Head of caudate nucleus (tissue), 42 donors: ENCODE measurements at regions not wholly inside any gene's neighbourhood (a gene's known extent, or its start where the extent isn't known, plus 50 kb on each side); places are given as distances from the start of the nearest gene placed in this dataset.
"Not testable (repeated sequence)": the region's sequence is repeated elsewhere in the genome, so short reads cannot be mapped to it uniquely, and the experiment has no call there.

Source experiments
- DNase-seq, 42 donors: peaks; one replicate each; pipeline versions ENCODE4 v3.0.0 to v3.0.0-alpha.2; 2020 to 2021; ENCODE audit warnings: mixed read lengths in 7 of 42
- intact Hi-C: fragments of 100-400 bp; cut with DNase I; formaldehyde crosslinking; loops from one replicate; pipeline ENCODE4 v1.15.0; 2022

- intact Hi-C loops: no loop called here
- peak in 1 of 42 donors; percentile 23 for DNase-seq
These were observed 51.3 kb upstream of the BOD1 start for GRCh38 chr5:173667702-173668101.

DNA sequence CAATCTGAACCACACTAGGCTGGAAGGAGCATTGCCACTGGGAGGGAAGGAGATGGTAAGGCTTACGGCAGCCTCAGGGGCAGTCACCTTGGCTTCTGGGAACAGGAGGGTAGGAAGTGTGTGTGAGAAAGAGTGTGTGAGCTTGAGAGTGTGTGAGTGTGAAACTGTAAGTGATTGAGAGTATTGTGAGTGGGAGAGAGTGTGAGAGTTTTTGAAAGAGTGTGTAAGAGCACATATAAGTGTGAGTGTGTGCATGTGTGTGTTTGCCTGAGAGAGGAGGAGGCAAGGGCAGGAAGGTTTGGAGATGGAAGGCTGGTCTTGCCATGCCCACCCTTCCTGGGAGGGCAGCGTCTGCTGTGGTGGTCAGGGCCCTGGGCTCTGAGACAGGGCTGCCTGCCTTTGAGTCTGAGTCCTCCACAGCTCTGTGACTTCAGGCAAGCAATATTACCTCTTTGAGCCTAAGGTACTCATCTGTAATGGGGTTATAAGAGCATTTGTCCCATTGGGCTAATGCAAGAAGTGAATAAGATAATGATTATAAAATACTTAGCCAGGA is 51.9 kb upstream of the BOD1 start:
- intact Hi-C loops: no loop called here
- peak in 1 of 42 donors; percentile 18 for DNase-seq

GRCh38 chr5:173668910-173669309 is 52.5 kb upstream of the BOD1 start:
- intact Hi-C loops: no loop called here
- peak in 1 of 42 donors; percentile 10 for DNase-seq

DNA sequence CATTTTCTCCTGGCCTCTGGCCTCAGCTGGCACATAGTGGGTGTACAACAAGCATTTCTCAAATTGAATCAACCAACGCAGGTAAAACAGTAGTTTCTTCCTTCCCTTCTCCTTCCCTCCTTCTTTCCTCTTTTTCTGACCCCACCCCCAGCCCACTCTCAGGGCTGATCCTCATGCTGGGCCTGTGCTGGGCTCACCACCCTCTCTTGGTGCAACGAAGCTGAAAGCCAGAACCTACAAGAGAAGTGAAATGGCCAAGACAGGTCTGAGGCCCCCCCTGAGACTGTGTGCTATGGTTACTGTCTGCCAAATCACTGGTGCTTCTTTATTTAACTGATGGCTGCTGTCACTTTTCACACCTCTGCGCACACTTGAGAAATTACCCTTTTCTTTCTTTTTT is 53.0 kb upstream of the BOD1 start:
- intact Hi-C loops: no loop called here
- DNase-seq: peak in 1 of 42 donors; percentile 20

GRCh38 chr5:173670130-173670651 is 53.7 kb upstream of the BOD1 start:
- peak in 3 of 42 donors; percentile 20 to 32 (median 30) for DNase-seq
- intact Hi-C loops: loop anchor here (2.0 to 10.0 kb wide), 3 partner anchors 45 to 215 kb away; partner anchors contain the start of gene CPEB4

DNA sequence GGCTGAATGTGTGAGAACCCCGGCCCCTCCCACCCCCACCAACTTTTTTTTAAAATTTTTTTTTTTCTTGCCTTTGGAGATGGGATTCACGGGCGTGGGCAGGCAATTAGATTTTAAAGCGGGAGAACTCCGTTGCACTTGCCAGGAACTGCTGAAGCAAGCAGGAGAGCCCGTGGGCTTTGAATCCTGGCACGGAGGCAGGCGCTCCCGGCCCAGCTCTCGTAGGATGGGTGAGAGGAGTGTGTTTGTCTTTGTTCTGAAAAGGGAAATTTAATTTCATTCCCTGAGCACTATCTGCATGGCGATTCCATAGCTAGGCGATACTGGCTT is 54.3 kb upstream of the BOD1 start:
- intact Hi-C loops: loop anchor here (2.0 to 10.0 kb wide), 3 partner anchors 46 to 214 kb away; partner anchors contain the start of gene CPEB4
- peak in 36 of 42 donors; percentile 17 to 89 (median 71) for DNase-seq

- intact Hi-C loops: loop anchor here (2.0 to 10.0 kb wide), 3 partner anchors 47 to 213 kb away; partner anchors contain the start of gene CPEB4
- peak; percentile 72 to 96 (median 86) for DNase-seq
These were observed 54.9 kb upstream of the BOD1 start for GRCh38 chr5:173671121-173671949.

GRCh38 chr5:173672166-173672565 is 55.7 kb upstream of the BOD1 start:
- peak in 1 of 42 donors; percentile 23 for DNase-seq
- intact Hi-C loops: loop anchor here (10.0 kb wide), 2 partner anchors 93 to 213 kb away; partner anchors contain the start of gene CPEB4

DNA sequence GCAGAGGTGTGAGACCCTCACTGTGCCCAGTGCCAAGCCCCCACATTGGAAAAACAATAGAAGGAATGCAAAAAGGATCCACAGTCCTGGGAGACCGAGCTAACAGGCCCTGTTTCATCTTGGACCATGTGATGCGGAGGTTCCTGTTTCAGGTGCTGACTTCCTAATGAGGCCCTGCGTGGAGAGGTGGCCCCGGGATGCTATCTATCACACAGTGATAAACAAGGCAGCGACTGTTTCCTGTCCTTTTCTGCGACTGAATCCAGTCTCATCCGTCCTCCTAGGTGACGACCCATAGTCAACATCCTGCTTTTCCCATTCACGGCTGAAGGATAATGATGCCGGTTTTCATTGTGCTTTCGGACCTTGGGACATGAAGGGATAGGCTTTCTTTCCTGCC is 56.4 kb upstream of the BOD1 start:
- intact Hi-C loops: loop anchor here (10.0 kb wide), 2 partner anchors 92 to 212 kb away; partner anchors contain the start of gene CPEB4
- DNase-seq: peak in 1 of 42 donors; percentile 23

DNA sequence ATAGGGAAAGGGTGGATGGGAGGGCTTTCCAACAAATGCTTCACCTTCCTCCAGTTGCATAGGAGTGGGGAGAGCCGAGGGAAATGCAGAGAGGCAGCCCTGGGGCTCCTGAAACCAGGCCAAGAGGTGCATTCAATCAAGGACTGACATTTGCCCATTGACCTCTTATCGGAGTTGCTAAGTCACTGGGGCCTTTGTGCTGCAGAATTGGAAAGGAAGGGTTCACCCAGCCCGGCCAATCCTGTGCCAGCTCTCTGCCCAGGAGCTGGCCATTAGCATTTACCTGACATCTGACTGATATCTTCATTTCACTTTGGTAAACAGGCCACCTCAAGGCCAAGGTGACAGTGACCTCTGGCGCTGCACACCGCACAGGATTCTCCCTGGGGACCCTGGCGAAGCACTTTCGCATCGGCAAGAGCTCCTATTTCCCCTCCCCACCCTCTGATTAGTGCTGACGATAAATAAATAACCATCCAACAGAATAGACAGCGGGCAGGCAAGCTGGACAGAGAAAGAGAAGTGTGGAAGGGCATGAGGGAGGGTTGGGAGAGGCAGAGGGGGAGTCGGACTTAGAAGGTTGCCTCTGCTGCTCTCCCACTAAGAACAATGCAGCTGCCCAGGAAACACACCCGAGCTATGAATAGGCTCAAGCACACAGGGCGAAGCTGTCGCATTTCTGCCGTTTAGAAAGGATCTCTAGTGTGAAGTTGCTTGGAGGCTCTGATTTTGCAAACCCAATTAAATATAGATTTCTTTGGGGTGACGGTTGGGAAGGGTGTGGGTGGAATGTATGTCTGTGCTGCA is 57.0 kb upstream of the BOD1 start:
- peak in 13 of 42 donors; percentile 23 to 61 (median 41) for DNase-seq
- intact Hi-C loops: loop anchor here (10.0 kb wide), 2 partner anchors 91 to 211 kb away; partner anchors contain the start of gene CPEB4

GRCh38 chr5:173675287-173675996 is 59.0 kb upstream of the BOD1 start:
- intact Hi-C loops: loop anchor here (10.0 kb wide), 2 partner anchors 89 to 209 kb away; partner anchors contain the start of gene CPEB4
- peak in 2 of 42 donors; percentile 10 to 29 for DNase-seq

DNA sequence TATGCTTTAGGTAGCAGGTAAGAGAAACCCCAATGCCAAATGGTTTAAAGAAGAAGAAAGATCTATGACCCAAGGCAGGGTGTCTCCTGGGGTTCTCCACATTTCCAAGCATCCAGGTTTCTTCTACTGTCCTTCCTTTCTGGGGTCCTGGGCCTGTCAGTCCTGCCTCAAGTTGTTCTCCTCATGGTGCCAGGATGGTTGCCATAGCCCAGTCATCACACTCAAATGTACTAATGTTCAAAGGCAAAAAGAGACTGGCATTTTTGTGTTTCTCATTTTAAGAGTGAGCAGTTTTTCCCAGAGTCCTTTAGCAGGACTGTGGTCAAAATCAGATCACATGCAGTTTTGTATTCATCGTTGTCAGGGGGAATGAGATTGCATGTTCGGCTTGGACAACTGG is 59.9 kb upstream of the BOD1 start:
- DNase-seq: no peak
- intact Hi-C loops: loop anchor here (10.0 kb wide), 2 partner anchors 88 to 208 kb away; partner anchors contain the start of gene CPEB4

DNA sequence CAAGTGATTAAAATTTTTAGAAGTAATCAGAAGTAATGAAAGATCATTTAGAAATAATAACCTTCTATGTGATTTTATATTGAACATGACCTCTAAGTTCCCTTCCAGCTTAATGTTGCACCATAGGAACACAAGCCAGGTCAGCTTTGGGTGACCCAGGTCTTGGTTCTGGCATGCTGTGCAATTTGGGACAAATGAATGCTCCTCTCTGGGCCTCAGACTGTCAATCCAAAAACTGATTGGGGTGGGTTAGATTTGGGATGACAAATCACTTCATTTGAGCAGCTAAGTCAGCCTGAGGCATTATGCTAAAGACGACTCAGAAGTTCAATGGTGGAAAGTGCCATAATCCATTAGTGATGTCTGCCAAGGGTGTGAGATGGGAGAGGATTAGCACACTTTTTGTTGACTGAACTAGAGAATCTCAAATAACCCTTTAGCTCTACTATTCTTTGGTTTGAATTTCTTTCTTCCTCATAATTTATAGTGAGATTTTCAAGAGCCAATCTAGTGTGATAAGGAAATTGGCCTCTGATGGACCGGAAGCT is 60.7 kb upstream of the BOD1 start:
- intact Hi-C loops: loop anchor here (10.0 kb wide), 2 partner anchors 88 to 208 kb away; partner anchors contain the start of gene CPEB4
- DNase-seq: no peak

GRCh38 chr5:173679909-173680630 is 63.6 kb upstream of the BOD1 start:
- no peak for DNase-seq
- intact Hi-C loops: loop anchor here (10.0 kb wide), 2 partner anchors 85 to 205 kb away; partner anchors contain the start of gene CPEB4

GRCh38 chr5:173680660-173681242 is 64.3 kb upstream of the BOD1 start:
- no peak for DNase-seq
- intact Hi-C loops: no loop called here

DNA sequence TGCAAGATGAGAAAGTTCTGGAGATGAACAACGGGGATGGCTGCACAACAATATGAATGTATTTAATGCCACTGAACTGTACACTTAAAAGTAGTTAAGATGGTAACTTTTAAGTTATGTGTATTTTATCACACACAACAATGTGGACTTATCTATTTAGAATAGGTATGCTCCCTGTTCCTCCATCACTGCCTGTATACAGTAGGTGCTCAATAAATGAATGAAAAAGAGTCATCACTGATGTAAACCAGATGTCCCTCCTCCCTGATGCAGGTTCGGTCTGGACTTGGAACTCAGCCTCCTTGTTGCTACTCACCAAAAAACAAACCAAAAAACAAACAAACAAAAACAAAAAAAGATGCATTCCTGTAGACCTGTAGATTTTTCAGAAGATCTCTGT is 65.9 kb upstream of the BOD1 start:
- intact Hi-C loops: no loop called here

DNA sequence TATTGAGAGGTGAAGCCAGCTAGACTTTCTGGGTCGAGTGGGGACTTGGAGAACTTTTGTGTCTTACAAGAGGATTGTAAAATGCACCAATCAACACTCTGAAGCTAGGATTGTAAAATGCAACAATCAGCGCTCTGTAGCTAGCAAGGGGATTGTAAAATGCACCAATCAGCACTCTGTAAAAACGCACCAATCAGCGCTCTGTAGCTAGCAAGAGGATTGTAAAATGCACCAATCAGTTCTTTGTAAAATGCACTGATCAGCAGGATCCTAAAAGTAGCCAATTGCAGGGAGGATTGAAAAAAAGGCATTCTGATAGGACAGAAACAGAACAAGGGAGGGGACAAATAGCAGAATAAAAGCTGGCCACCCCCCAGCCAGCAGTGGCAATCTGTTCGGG is 68.1 kb upstream of the BOD1 start:
- DNase-seq, intact Hi-C loops: not testable (repeated sequence)

More for the DNA sequence above, 65.9 kb upstream of the BOD1 start:
- DNase-seq: no peak
